ENCODE measurements at regions not wholly inside any gene's neighbourhood (a gene's known extent, or its start where the extent isn't known, plus 50 kb on each side); places are given as distances from the start of the nearest gene placed in this dataset.

GRCh38 chr4:58600290-58600689 is 1490.1 kb upstream of the IGFBP7 start:
- Histone ChIP-seq H3K27me3 (no peaks in the 10 kb centered on the region), H3K27ac (no peak overlapping the region), H3K36me3 (no peaks in the 10 kb centered on the region), H3K4me3 (no peak overlapping the region), H3K4me1 (no peaks in the 10 kb centered on the region), H3K9me3 (no peaks in the 10 kb centered on the region)
- DNase-seq, result no peak
- WGBS, 4 donors, result 77 to 88% (median 84%) methylated on average over 2 of the region's 2 CpGs
- no peak for ATAC-seq
- intact Hi-C loops (cut with DNase I), result no loop called here
- TF ChIP-seq CTCF (IDR thresholded peaks at IDR 0.05) (no peak), POLR2A (IDR thresholded peaks at IDR 0.05) (no peak)

GRCh38 chr4:58590722-58591121 is 1480.5 kb upstream of the IGFBP7 start:
- DNase-seq (no peak), ATAC-seq (no peak)
- 72 to 82% (median 73%) methylated on average over 2 of the region's 2 CpGs for WGBS, 4 donors
- H3K27me3 ChIP-seq, result no peaks in the 10 kb centered on the region
- H3K9me3 ChIP-seq, result peaks cover 0 to 16% (median 0%) of the 10 kb centered on the region in 12 donors
- H3K36me3 ChIP-seq, result no peaks in the 10 kb centered on the region
- H3K27ac ChIP-seq, result no peak overlapping the region
- TF ChIP-seq POLR2A (IDR thresholded peaks at IDR 0.05) (no peak), CTCF (IDR thresholded peaks at IDR 0.05) (no peak)
- intact Hi-C loops (cut with DNase I), result no loop called here
- H3K4me1 ChIP-seq, result no peaks in the 10 kb centered on the region
- H3K4me3 ChIP-seq, result no peak overlapping the region

GRCh38 chr4:58587856-58588255 is 1477.7 kb upstream of the IGFBP7 start:
- Histone ChIP-seq H3K27me3 (no peaks in the 10 kb centered on the region), H3K4me3 (no peak overlapping the region), H3K4me1 (no peaks in the 10 kb centered on the region), H3K27ac (no peak overlapping the region), H3K9me3 (peaks cover 0 to 26% (median 3%) of the 10 kb centered on the region in 12 donors), H3K36me3 (no peaks in the 10 kb centered on the region)
- ATAC-seq (no peak), DNase-seq (no peak)
- intact Hi-C loops (cut with DNase I), result no loop called here
- TF ChIP-seq POLR2A (IDR thresholded peaks at IDR 0.05), result no peak
- TF ChIP-seq CTCF (IDR thresholded peaks at IDR 0.05), result no peak
- 78 to 87% (median 82%) methylated on average over 6 of the region's 6 CpGs for whole genome bisulfite sequencing, 4 donors

- no peak for ATAC-seq
- H3K27ac ChIP-seq, result no peak overlapping the region
- 35 to 63% (median 37%) methylated on average over 1 of the region's 1 CpG for WGBS, 4 donors
Observed at GRCh38 chr4:58566260-58566659, 1456.1 kb upstream of the IGFBP7 start.

More at GRCh38 chr4:58566260-58566659, 1456.1 kb upstream of the IGFBP7 start:
- Histone ChIP-seq H3K36me3 (no peaks in the 10 kb centered on the region), H3K27me3 (no peaks in the 10 kb centered on the region), H3K4me1 (no peaks in the 10 kb centered on the region), H3K4me3 (no peak overlapping the region), H3K9me3 (peaks cover 0 to 15% (median 0%) of the 10 kb centered on the region in 12 donors)
- intact Hi-C loops (cut with DNase I), result no loop called here
- DNase-seq, result no peak
- TF ChIP-seq CTCF (IDR thresholded peaks at IDR 0.05), result no peak
- no peak for TF ChIP-seq POLR2A (IDR thresholded peaks at IDR 0.05)

Measured in heart left ventricle (tissue), 16 donors.